GM12872 (cell line): ENCODE measurements at regions not wholly inside any gene's neighbourhood (a gene's known extent, or its start where the extent isn't known, plus 50 kb on each side); places are given as distances from the start of the nearest gene placed in this dataset.

Experiments
- TF ChIP-seq, protein P1 (sequence below): IDR thresholded peaks from 3 replicates; pipeline ENCODE4 v1.5.1; 2011; ENCODE audit warnings: low read depth, mild to moderate bottlenecking, low read length, moderate library complexity; ENCODE audit not compliant: insufficient read depth

DNA sequence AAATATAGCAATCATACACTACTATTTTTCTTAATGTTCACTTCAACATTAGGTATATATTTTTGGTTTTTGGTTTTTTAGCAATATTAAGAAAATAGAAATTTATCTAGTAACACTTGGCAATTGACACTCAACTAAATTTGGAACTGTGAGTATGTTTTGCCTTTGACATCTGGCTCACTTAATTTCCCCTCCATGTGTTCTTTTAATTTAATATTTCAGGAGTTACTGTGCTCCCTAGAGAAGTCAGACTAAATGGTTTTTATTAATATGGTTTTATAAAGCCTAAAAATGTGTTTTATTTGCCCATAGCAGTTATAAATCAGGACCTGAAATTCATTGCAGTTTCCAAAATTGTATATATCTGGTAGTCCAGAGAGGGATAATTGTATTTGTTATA lies 175.3 kb upstream of the AVPR1A start:
- TF ChIP-seq, protein P1, sequence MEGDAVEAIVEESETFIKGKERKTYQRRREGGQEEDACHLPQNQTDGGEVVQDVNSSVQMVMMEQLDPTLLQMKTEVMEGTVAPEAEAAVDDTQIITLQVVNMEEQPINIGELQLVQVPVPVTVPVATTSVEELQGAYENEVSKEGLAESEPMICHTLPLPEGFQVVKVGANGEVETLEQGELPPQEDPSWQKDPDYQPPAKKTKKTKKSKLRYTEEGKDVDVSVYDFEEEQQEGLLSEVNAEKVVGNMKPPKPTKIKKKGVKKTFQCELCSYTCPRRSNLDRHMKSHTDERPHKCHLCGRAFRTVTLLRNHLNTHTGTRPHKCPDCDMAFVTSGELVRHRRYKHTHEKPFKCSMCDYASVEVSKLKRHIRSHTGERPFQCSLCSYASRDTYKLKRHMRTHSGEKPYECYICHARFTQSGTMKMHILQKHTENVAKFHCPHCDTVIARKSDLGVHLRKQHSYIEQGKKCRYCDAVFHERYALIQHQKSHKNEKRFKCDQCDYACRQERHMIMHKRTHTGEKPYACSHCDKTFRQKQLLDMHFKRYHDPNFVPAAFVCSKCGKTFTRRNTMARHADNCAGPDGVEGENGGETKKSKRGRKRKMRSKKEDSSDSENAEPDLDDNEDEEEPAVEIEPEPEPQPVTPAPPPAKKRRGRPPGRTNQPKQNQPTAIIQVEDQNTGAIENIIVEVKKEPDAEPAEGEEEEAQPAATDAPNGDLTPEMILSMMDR = no peak

- TF ChIP-seq, protein P1 = no peak
Measured at GRCh38 chr12:63325757-63326156, 174.8 kb upstream of the AVPR1A start.

DNA sequence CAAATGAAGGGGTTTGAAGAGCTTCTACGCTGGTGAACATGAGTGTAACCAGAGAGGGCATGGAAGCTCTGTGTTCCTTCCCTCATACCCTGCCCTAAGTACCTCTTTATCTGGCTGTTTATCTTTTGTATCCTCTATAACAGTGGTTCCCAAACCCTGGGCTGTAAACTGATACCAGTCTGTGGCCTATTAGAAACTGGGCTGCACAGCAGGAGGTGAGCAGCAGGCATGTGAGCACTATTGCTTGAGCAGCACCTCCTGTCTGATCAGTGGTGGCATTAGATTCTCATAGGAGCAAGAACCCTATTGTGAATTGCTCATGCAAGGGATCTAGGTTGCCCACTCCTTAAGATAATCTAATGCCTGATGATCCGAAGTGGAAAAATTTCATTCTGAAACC lies 172.9 kb upstream of the AVPR1A start:
- TF ChIP-seq, protein P1 = no peak

DNA sequence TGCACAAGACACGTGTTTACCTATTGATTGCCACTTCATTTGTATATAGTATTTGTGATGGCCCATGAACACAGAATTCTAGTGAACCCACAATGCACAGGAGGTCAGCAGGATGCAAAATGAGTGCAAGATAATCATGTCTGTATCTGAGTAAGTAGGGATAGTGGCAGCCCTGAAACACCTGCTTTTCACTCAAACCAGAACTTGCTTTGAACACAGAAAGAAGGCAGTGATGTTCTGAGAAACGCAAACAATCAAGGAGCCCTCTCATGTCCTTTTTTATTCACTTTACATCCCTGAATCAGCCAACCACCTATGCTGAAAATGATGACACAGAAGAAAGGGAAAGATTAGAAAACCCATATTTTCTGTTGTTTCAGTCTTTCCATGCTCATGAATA lies 170.4 kb upstream of the AVPR1A start:
- TF ChIP-seq, protein P1 = no peak

GRCh38 chr12:63319936-63320633 lies 169.1 kb upstream of the AVPR1A start:
- TF ChIP-seq, protein P1 = no peak

GRCh38 chr12:63319386-63319785 lies 168.4 kb upstream of the AVPR1A start:
- TF ChIP-seq, protein P1 = no peak

- TF ChIP-seq, protein P1 = no peak
Measured at GRCh38 chr12:63318933-63319332, 167.9 kb upstream of the AVPR1A start.
